Hepatocyte (in vitro differentiated cells): ENCODE measurements at regions not wholly inside any gene's neighbourhood (a gene's known extent, or its start where the extent isn't known, plus 50 kb on each side); places are given as distances from the start of the nearest gene placed in this dataset.

Experiments
- CTCF ChIP-seq: fragments of 200-600 bp; sonication (generic); IDR thresholded peaks from 2 replicates; pipeline ENCODE4 v1.5.1; 2016; ENCODE audit warnings: antibody characterized with exemption, mild to moderate bottlenecking; ENCODE audit not compliant: poor library complexity
- EZH2 ChIP-seq: fragments of 200-600 bp; sonication (generic); IDR thresholded peaks from 2 replicates; pipeline ENCODE4 v1.6.1; 2016; ENCODE audit warnings: antibody characterized with exemption, mild to moderate bottlenecking, borderline replicate concordance
- EZH2phosphoT487 ChIP-seq: fragments of 200-600 bp; sonication (generic); IDR thresholded peaks from one replicate; pipeline ENCODE4 v1.6.1; 2018; ENCODE audit warnings: antibody characterized with exemption, mild to moderate bottlenecking, low read depth, moderate library complexity; ENCODE audit not compliant: unreplicated experiment, severe bottlenecking

GRCh38 chr12:86331012-86331411, 74.8 kb upstream of the MGAT4C start:
- TF ChIP-seq CTCF (no peak), EZH2 (no peak), EZH2phosphoT487 (no peak)
